ENCODE measurements at regions not wholly inside any gene's neighbourhood (a gene's known extent, or its start where the extent isn't known, plus 50 kb on each side); places are given as distances from the start of the nearest gene placed in this dataset.
"Not testable (repeated sequence)": the region's sequence is repeated elsewhere in the genome, so short reads cannot be mapped to it uniquely, and the experiment has no call there.

DNA sequence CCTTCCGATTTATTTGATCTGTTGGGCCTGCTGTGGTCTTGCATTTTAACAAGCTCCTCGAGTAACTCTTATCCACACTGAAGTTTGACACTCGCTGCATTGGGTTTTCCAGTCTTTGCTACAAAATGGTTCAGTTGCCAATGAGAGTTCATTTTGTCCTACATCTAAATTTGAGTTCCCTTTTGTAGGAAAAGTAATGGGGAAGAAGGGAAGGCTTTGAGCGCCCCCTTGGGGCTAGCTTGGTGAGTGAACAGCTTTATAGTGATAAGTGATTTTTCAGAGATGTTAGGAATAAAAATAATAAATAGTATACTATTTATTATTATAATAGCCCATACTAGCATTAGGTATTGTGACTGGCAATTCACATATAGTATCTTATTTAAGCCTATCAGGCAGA, 89.9 kb upstream of the GNAQ start:
- DNase-seq, result peak; percentile 83 to 89

DNA sequence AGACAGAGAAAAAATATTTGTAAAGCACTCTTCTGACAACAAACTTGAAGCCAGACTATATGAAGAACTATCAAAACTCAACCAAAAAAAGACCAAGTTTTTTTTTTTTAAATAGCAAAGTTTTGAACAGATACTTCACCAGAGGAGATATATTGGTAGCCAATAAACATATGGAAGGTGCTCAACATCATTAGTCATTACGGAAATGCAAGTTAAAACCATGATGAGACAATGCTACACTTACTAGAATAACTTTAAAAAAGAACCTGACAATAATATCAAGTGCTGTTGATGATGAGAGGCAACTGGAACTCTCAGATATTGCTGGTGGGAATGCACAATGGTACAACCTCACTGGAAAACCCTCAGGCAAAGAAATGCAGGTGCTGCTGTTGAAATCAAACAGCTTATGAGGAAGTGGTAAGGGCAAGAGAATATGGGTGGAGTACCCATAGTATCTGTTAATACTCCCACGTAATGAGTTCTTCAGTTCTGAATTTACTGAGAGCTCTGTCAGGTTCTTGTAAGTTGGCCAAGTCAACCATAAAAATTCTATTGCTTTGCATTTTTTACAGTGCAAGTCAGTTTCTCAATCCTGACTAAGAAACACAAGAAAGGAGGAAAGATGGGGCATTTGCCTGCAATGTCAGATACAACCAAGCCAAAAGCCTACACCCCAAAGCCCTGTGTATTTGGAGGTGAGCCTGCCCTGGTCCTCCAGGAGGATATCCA, 87.3 kb upstream of the GNAQ start:
- peak; percentile 49 to 86 for DNase-seq

DNA sequence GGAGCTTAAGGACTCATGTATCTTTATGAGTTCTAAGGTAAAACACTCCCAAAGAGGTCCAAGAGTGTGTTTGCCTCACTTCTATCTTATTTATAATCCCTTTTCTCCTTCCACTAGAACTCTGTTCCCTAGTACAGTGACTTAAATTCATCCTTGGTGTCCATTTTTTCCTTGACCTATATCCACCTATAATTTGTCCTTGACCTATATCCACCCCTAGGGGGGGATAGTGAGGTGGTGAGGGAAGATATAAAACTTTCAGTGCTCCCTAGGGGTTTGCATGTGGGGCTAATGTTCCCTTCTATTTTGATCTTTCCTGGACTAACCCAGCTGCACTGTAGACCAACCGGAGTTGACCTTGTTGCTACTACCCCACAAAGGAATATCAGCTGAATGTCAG, 83.5 kb upstream of the GNAQ start:
- no peak for DNase-seq

DNA sequence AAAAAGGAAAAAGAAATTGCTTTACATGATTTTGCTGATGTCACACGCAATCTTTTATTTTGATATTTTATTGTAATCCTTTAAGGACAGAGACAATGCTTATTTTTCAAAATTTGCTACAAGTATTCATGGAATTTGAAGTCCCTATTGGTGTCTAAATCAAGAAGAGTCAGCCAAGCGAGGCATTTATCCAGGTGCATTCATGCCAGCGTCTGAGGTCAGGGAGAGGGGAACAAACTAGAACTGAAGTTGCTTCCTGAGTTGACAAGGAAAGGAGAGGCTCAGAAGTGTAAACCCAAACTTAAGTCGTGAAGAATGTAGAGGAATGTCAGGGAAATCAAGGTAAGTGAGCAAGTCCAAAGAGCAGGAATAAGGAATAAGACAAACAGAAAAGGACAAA, 83.0 kb upstream of the GNAQ start:
- DNase-seq, result no peak

DNA sequence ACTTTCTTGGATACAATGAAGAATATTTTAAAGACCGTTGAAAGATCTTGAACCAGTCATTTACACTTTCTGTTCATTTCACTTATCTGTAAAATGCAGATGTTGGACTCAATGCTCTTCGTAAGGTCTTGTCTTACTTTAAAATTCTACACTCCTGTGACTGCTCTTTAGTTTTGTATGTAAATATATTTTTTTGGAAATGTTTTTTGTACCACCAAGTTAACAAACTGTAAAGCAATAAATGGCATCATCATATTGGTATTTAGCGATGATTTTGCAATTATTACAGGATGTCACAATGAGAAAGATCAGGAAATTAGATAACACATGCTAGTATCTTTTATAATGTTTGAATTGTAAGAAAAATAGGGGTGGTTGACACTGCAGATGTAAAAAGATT, 80.8 kb upstream of the GNAQ start:
- DNase-seq, result no peak

DNA sequence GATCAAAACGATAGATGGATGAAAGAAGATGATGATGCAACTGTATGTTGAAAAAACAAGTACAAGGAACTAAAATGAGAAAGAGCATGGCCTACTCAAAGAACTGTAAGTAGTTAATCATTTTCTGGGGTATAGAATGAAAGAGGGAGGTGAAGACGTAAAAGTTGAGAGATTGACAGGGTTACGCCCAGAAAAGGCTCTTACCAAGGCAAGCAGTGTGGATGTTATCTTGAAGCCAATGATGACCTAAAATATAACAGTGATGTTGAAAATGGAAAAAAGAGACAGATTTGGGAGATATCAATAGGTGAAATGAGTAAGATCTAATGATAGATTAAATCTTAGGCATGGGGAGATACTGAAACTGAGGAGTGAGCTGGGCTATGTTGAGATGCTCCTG, 80.4 kb upstream of the GNAQ start:
- no peak for DNase-seq

DNA sequence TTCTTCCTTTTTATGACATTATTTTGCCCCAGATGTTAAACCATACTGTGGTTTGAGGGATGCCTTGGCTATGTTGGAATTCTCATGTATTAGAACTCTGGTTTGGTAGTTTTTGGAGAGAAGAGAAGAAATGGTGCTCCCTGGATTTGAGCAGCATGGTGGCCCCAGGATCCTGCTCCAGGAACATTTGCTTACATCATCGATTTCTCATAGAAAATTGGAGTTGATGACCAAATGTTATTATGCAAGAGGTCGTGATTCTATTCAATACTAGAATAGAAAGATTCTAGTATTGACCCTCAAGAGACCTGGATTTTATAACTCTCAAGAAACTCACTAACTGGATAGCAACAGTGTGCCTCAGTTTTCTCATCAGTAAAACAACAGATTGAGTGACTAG, 77.5 kb upstream of the GNAQ start:
- DNase-seq, result peak in 1 of 2 donors; percentile 42

DNA sequence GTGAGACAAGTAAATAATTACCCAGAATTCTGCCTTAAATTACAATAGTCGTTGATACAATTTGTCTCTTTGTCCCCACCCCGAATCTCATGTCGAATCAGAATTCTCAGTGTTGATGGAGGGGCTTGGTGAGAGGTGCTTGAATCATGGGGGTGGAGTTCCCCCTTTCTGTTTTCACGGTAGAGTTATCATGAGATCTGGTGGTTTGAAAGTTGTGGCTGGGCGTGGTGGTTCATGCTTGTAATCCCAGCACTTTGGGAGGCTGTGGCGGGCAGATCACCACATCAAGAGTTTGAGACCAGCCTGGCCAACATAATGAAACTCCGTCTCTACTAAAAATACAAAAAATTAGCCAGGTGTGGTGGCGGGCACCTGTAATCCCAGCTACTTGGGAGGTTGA, 75.0 kb upstream of the GNAQ start:
- not testable (repeated sequence) for DNase-seq

DNA sequence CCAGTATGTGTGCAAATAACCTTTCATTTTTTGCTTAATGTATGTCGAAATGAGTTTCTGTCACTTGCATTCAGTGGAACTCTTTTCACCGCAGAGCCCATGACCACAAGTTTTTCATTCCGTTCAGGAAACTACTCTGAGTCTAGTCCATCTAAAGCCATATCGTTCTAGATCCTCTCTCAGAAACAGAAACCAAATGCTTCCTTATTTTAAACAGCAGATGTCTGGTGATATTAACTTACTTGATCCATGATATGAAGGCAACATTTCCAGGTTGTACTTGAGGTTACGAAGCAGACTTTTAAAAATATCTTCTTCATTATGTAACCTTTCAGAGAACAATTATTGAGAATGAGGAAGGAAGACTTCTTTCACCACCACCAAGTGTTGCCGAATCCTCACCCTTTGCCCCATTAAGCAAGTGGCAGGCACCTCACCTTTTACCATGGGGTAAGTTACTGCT, 72.4 kb upstream of the GNAQ start:
- DNase-seq, result peak; percentile 73 to 95

DNA sequence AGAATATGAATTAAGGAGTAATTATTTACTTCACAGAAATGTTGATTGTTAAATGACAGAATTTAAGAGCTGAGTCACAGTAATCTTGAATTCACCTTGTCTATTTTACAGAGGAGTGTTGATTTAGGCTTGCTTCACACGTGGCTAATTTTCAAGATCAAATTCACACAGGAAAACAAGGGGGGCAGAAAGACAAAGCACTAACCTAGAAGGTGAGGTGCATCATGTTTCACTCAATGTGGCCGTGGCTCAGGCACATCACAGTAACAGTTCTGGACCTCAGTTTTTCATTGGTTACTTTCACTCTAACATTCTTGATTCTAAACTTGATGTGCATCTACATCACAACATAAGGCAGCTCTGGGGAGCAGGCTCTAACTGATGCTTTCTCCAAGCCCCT, 69.6 kb upstream of the GNAQ start:
- no peak for DNase-seq

DNA sequence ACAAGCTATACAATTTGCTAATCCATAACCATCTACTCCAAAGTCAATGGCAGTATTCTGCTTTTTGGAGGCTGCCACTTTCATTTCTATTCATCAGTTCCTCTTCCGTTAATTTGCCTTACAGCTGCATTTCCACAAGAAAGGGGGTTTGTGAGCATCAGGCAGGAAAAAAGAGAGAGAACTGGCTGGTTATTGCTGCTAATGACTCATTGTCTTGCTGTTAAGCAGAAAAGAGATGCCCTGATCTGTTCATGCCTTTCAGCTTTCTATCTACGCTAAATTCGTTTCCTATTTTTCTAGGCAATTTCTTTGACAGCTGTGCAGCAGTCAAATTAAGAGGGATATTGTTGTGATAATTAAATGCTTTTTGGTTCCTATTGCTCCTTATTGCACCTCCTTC, 65.9 kb upstream of the GNAQ start:
- peak; percentile 81 to 92 for DNase-seq

DNA sequence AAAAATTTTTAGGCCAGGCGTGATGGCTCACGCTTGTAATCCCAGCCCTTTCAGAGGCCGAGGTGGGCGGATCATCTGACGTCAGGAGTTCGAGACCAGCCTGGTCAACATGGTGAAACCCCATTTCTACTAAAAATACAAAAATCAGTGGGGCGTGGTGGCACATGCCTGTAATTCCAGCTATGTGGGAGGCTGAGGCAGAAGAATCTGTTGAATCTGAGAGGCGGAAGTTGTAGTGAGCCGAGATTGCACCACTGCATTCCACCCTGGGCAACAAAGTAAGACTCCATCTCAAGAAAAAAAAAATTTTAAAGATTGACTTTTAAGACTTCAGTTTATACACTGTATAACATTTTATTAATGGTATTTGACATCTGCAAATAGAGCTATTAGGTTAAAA, 60.1 kb upstream of the GNAQ start:
- peak; percentile 28 to 53 for DNase-seq

DNA sequence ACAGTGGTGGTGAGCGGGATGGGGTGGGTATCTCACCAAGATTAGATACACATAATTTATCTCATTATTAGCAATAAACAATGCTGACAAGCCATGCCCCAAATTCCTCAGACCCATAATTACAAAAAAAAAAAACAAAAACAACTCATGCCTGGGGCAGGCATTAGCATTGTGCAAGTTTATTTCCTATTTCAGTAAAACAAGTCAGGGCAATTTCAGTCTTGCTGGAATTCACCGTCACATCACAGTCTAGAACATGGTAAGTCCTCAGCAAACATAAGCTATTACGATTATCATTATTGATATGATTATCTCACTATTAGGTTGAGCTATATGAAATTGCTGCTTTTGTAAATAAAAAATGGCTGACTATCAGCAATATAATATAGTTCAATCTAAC, 57.5 kb upstream of the GNAQ start:
- no peak for DNase-seq

DNA sequence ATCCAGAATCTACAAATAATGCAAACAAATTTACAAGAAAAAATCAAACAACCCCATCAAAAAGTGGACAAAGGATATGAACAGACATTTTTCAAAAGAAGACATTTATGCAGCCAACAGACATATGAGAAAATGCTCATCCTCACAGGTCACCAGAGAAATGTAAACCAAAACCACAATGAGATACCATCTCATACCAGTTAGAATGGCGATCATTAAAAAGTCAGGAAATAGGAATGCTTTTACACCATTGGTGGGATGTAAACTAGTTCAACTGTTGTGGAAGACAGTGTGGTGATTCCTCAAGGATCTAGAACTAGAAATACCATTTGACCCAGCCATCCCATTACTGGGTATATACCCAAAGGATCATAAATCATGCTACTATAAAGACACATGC, 56.6 kb upstream of the GNAQ start:
- DNase-seq, result not testable (repeated sequence)

All from inflammatory macrophage (primary cell).